ENCODE measurements at regions not wholly inside any gene's neighbourhood (a gene's known extent, or its start where the extent isn't known, plus 50 kb on each side); places are given as distances from the start of the nearest gene placed in this dataset.

- TF ChIP-seq, protein P1, sequence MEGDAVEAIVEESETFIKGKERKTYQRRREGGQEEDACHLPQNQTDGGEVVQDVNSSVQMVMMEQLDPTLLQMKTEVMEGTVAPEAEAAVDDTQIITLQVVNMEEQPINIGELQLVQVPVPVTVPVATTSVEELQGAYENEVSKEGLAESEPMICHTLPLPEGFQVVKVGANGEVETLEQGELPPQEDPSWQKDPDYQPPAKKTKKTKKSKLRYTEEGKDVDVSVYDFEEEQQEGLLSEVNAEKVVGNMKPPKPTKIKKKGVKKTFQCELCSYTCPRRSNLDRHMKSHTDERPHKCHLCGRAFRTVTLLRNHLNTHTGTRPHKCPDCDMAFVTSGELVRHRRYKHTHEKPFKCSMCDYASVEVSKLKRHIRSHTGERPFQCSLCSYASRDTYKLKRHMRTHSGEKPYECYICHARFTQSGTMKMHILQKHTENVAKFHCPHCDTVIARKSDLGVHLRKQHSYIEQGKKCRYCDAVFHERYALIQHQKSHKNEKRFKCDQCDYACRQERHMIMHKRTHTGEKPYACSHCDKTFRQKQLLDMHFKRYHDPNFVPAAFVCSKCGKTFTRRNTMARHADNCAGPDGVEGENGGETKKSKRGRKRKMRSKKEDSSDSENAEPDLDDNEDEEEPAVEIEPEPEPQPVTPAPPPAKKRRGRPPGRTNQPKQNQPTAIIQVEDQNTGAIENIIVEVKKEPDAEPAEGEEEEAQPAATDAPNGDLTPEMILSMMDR (IDR thresholded peaks at IDR 0.05) = no peak
- TF ChIP-seq ZFX (IDR thresholded peaks at IDR 0.05; ENCODE audit: borderline replicate concordance) = no peak
Measured at GRCh38 chr6:126891158-126891557, 227.3 kb upstream of the RSPO3 start.
